Neural progenitor cell (in vitro differentiated cells): ENCODE measurements at regions not wholly inside any gene's neighbourhood (a gene's known extent, or its start where the extent isn't known, plus 50 kb on each side); places are given as distances from the start of the nearest gene placed in this dataset.
A peak's percentile ranks its signal among the peaks of the same experiment; 100 is the strongest.

ENCODE experiments used
- DNase-seq: peaks from one replicate; pipeline ENCODE4 v3.0.0-alpha.2; 2016; ENCODE audit warnings: low spot score
- H2AFZ ChIP-seq: fragments of 200-600 bp; sonication (generic); replicated peaks from 2 replicates; pipeline ENCODE4 v1.6.1; 2016; ENCODE audit warnings: antibody characterized with exemption
- H3F3A ChIP-seq: fragments of 200-600 bp; sonication (generic); 2 replicates; pipeline ENCODE4 v1.6.1; 2016; ENCODE audit warnings: antibody characterized with exemption, low read depth
- H3K27ac ChIP-seq: fragments of 200-600 bp; sonication (generic); 2 replicates; pipeline ENCODE4 v1.5.1; 2016; ENCODE audit warnings: mild to moderate bottlenecking
- H3K27me3 ChIP-seq: fragments of 200-600 bp; sonication (generic); 2 replicates; pipeline ENCODE4 v1.6.1; 2016; ENCODE audit warnings: mild to moderate bottlenecking, moderate library complexity
- H3K36me3 ChIP-seq: fragments of 200-600 bp; sonication (generic); 2 replicates; pipeline ENCODE4 v1.5.1; 2016
- H3K4me1 ChIP-seq: fragments of 200-600 bp; sonication (generic); 2 replicates; pipeline ENCODE4 v1.6.1; 2016; ENCODE audit warnings: mixed run types
- H3K4me2 ChIP-seq: fragments of 200-600 bp; sonication (generic); 2 replicates; pipeline ENCODE4 v1.6.1; 2016
- H3K4me3 ChIP-seq: fragments of 200-600 bp; sonication (generic); 2 replicates; pipeline ENCODE4 v1.5.1; 2016
- H3K79me2 ChIP-seq: fragments of 200-600 bp; sonication (generic); 2 replicates; pipeline ENCODE4 v1.6.1; 2016; ENCODE audit warnings: low read depth
- H3K9ac ChIP-seq: fragments of 200-600 bp; sonication (generic); 2 replicates; pipeline ENCODE4 v1.6.1; 2016
- H3K9me3 ChIP-seq: fragments of 200-600 bp; sonication (generic); 2 replicates; pipeline ENCODE4 v1.5.1; 2016; ENCODE audit warnings: low read depth
- H4K20me1 ChIP-seq: fragments of 200-600 bp; sonication (generic); 2 replicates; pipeline ENCODE4 v1.6.1; 2016; ENCODE audit warnings: low read depth
- H3K27ac Mint-ChIP-seq: 3 replicates; pipeline ENCODE4 v1.8.0; 2021; ENCODE audit warnings: mixed read lengths
- H3K27me3 Mint-ChIP-seq: 2 replicates; pipeline ENCODE4 v1.8.0; 2022; ENCODE audit warnings: low read depth, mild to moderate bottlenecking, inconsistent platforms, moderate library complexity, mixed read lengths; ENCODE audit not compliant: insufficient read depth
- H3K36me3 Mint-ChIP-seq: 3 replicates; pipeline ENCODE4 v1.8.0; 2021; ENCODE audit warnings: mixed read lengths
- H3K4me1 Mint-ChIP-seq: 3 replicates; pipeline ENCODE4 v1.8.0; 2021; ENCODE audit warnings: mixed read lengths
- H3K4me3 Mint-ChIP-seq: 3 replicates; pipeline ENCODE4 v1.8.0; 2021; ENCODE audit warnings: mild to moderate bottlenecking, moderate library complexity, mixed read lengths
- H3K9me3 Mint-ChIP-seq: 3 replicates; pipeline ENCODE4 v1.8.0; 2020; ENCODE audit warnings: mixed read lengths
- CTCF ChIP-seq: fragments of 200-600 bp; sonication (generic); IDR thresholded peaks from 2 replicates; pipeline ENCODE4 v1.5.1; 2017; ENCODE audit warnings: antibody characterized with exemption, mild to moderate bottlenecking
- EZH2 ChIP-seq: fragments of 200-600 bp; sonication (generic); IDR thresholded peaks from 2 replicates; pipeline ENCODE4 v1.6.1; 2017; ENCODE audit warnings: antibody characterized with exemption, mild to moderate bottlenecking, moderate library complexity
- EZH2phosphoT487 ChIP-seq: fragments of 200-600 bp; sonication (generic); IDR thresholded peaks from 2 replicates; pipeline ENCODE4 v1.6.1; 2017; ENCODE audit warnings: antibody characterized with exemption

- Histone ChIP-seq H3K9ac (no peak overlapping the region), H3K79me2 (no peaks in the 10 kb centered on the region), H2AFZ (no peak overlapping the region), H3K4me2 (no peak overlapping the region), H3K36me3 (no peaks in the 10 kb centered on the region), H3K4me1 (no peaks in the 10 kb centered on the region), H3K4me3 (no peak overlapping the region), H4K20me1 (no peaks in the 10 kb centered on the region), H3K9me3 (no peaks in the 10 kb centered on the region), H3F3A (no peaks in the 10 kb centered on the region), H3K27me3 (no peaks in the 10 kb centered on the region), H3K27ac (no peak overlapping the region)
- Mint-ChIP-seq H3K36me3 (no peaks in the 10 kb centered on the region), H3K27ac (peak overlapping the region; percentile 1), H3K4me1 (peaks cover 31% of the 10 kb centered on the region), H3K4me3 (no peak overlapping the region), H3K27me3 (peaks cover 7% of the 10 kb centered on the region), H3K9me3 (peaks cover 8% of the 10 kb centered on the region)
- no peak for DNase-seq
- TF ChIP-seq CTCF (no peak), EZH2phosphoT487 (no peak), EZH2 (no peak)
Observed at GRCh38 chr14:96727491-96727890, 69.7 kb upstream of the VRK1 start.

- Mint-ChIP-seq H3K36me3 (no peaks in the 10 kb centered on the region), H3K27me3 (peaks cover 7% of the 10 kb centered on the region), H3K4me3 (no peak overlapping the region), H3K27ac (no peak overlapping the region), H3K4me1 (peaks cover 24% of the 10 kb centered on the region), H3K9me3 (peaks cover 8% of the 10 kb centered on the region)
- no peaks in the 10 kb centered on the region for H3K9me3 ChIP-seq
- H4K20me1 ChIP-seq, result no peaks in the 10 kb centered on the region
- no peak for DNase-seq
- no peak overlapping the region for H2AFZ ChIP-seq
- H3K4me1 ChIP-seq, result no peaks in the 10 kb centered on the region
- no peaks in the 10 kb centered on the region for H3F3A ChIP-seq
- H3K27ac ChIP-seq, result no peak overlapping the region
- no peak overlapping the region for H3K4me2 ChIP-seq
- H3K36me3 ChIP-seq, result no peaks in the 10 kb centered on the region
- H3K79me2 ChIP-seq, result no peaks in the 10 kb centered on the region
- no peak for TF ChIP-seq CTCF
- TF ChIP-seq EZH2phosphoT487, result no peak
- TF ChIP-seq EZH2, result no peak
- H3K9ac ChIP-seq, result no peak overlapping the region
- no peaks in the 10 kb centered on the region for H3K27me3 ChIP-seq
- H3K4me3 ChIP-seq, result no peak overlapping the region
Observed at GRCh38 chr14:96727980-96728717, 69.0 kb upstream of the VRK1 start.

GRCh38 chr14:96729889-96730288, 67.3 kb upstream of the VRK1 start:
- Histone ChIP-seq H3K9ac (no peak overlapping the region), H3K9me3 (no peaks in the 10 kb centered on the region), H2AFZ (no peak overlapping the region), H3K4me2 (no peak overlapping the region), H4K20me1 (no peaks in the 10 kb centered on the region), H3K27me3 (no peaks in the 10 kb centered on the region), H3K4me1 (no peaks in the 10 kb centered on the region), H3K36me3 (no peaks in the 10 kb centered on the region), H3F3A (no peaks in the 10 kb centered on the region), H3K79me2 (no peaks in the 10 kb centered on the region), H3K4me3 (no peak overlapping the region), H3K27ac (no peak overlapping the region)
- no peak for TF ChIP-seq CTCF
- no peak for TF ChIP-seq EZH2phosphoT487
- TF ChIP-seq EZH2, result no peak
- H3K9me3 Mint-ChIP-seq, result peaks cover 2% of the 10 kb centered on the region
- peaks cover 7% of the 10 kb centered on the region for H3K27me3 Mint-ChIP-seq
- H3K4me3 Mint-ChIP-seq, result no peak overlapping the region
- H3K27ac Mint-ChIP-seq, result no peak overlapping the region
- no peaks in the 10 kb centered on the region for H3K36me3 Mint-ChIP-seq
- no peak for DNase-seq
- H3K4me1 Mint-ChIP-seq, result peaks cover 23% of the 10 kb centered on the region
